DMS 273 (cell line): ENCODE measurements at regions not wholly inside any gene's neighbourhood (a gene's known extent, or its start where the extent isn't known, plus 50 kb on each side); places are given as distances from the start of the nearest gene placed in this dataset.
A peak's percentile ranks its signal among the peaks of the same experiment; 100 is the strongest.

ENCODE experiments used
- DNase-seq: peaks from one replicate; lab custom pipeline; 2025; ENCODE audit not compliant: unreplicated experiment; lab: John Stamatoyannopoulos, UW

DNA sequence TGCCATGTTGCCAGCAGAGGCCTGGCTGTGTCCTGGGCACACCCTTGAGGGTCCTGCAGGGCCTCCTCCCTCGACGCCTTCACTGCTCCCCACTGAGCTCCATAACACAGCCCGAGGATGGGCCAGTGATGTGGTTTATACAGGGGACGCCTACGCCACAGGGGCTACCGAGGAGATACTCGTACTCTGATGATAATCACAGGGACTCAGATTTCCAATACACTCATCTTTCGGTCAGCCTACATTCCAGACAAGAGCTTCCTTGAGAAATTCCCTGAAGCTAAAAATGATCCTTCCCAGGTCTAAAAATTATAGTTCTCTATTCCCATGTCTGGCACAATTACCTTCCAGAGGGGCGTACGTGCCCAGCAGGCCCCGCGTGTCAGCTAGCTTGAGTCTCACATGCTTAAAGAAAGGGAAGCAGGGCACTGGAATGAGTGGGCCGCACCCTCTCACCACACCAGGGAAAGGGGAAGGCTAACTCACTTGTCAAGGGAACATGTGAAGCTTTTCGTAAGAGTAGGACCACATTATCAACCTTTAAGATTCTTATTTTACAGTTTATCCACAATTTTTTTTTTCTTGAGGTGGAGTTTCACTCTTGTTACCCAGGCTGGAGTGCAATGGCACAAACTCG lies 159.5 kb upstream of the NDUFV2 start:
- DNase-seq: no peak

DNA sequence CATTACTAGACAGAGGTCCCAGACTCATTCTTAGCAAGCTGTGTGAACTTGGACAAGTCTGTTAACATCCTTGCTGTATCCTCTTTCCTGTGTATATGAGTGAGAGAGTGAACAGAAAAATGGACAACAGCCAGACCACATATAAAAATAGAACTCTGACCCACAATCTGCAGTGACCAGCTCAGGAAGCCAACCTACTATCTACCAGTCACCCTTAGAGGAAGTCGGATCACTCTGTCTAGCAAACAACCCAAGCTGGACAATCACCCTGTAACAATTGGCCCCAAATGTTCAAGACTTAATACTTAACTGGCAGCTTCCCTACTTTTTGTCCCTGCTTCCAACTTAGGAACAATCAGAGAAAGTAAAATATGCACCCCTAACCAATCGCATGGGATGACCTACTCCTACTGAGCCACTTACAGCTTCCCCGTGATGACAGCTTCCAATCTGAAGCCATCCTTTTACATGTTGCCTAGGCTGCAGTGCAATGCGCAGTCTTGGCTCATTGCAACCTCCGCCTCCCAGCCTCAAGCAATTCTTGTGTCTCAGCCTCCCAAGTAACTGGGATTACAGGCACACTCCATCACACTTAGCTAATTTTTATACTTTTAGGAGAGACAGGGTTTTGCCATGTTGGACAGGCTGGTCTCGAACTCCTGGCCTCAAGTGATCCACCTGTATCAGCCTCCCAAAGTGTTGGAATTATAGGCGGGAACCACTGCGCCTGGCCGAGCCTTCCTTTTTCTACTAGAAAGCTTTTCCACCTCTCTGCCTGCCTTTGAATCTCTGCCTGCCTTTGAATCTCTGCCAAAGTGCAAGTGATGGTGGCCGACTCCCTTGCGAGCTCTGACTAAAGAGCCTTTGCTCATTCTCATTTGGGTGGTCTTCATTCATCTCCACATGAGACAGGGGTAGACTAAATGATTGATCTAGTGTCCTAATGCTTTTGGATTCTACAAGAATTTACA lies 158.3 kb upstream of the NDUFV2 start:
- DNase-seq: no peak

DNA sequence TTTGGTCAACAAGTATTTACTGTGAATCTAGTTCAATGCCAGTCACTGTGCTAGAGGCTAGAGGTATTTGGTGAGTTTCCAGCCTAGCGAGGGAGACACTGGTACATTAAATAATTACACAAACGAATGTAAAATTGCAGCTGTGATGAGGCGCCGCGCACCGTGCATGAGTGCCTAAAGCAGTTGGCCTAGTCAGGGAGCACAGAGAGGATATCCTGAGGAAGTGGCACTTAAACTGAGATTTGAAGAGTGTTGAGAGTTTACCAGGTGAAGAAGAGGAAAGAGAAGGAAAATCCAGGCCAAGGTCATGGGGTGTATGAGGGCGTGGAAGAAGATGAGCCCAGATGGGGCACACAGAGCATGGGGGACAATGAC lies 157.6 kb upstream of the NDUFV2 start:
- no peak for DNase-seq

DNA sequence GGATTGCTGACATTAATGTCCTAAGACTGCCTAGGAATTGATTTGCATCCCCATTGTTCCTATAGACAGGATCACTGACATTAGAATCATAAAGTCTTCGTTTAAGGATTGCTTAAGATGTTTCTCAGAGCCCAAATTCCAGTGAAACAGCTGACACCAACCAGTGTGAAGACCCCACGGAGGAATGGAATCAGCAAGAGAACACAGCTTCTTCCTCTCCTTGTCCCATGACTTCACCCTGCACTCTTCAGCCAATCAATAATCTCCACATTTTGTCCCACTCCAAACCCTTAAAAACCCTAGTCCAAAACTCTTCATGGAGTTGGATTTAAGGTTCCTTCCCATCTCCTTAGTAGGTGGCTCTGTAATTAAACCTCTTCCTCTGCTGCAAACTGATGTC lies 157.0 kb upstream of the NDUFV2 start:
- DNase-seq: no peak

DNA sequence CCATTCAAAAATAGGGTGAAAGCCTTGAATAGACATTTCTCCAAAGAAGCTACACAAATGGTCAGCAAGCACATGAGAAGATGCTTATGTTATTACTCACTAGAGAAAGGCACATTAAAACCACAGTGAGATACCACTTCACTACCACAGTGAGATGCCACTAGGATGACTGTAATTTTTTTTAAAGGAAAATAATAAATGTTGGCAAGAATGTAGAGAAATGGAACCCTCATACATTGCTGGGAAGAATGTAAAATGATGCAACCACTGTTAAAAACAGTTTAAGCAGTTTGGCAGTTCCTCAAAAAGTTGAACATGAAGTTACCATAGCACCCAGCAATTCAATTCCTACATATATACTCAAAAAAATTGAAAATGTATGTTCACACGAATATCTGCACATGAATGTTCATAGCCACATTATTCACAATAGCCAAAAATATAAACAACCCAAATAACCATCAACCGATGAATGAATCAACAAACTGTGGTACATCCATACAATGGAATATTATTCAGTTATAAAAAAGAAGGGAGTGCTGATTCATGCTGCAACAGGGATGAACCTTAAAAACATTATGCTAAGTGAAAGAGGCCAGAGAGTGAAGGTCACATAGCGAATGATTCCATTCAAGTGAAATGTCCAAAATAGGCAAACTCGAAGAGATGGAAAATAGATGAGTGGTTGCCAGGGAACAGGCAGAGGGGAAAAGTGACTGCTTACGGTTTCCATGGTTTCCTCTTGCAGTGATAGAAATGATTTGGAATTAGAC lies 156.2 kb upstream of the NDUFV2 start:
- no peak for DNase-seq

DNA sequence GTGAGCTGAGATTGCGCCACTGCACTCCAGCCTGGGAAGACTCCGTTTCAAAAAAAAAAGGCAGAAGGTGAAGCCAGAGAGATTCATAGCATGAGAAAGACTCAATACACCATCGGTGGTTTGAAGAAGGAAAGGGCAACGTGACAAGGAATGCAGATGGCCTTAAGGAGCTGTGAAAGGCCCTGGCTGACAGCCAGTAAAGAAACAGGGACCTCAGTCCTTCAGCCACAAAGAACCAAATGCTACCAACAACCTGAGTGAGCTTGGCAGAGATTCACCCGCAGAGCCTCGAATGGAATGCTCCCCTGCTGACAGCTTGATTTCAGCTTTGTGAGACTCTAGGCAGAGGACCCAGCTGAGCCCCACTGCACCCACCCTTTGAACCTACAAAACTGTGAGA lies 154.9 kb upstream of the NDUFV2 start:
- peak; percentile 22 for DNase-seq

DNA sequence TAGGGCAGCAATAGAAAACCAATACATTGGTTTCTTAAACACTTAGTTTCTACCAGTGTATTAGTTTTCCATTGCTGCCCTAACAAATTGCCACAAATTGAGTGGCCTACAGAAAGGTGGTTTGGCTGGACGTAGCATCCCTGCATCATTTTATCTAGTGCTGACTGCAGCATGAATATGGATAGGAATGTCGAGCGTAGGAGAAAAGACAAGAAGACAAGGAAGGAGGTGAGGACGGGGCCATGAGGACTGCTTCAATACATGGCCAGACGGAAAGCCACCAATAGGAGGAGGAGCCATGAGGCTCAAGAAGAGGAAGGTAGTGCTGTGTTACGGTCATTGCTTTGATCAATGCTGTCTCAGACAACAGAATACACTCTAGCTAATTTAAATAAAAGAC lies 154.5 kb upstream of the NDUFV2 start:
- no peak for DNase-seq

DNA sequence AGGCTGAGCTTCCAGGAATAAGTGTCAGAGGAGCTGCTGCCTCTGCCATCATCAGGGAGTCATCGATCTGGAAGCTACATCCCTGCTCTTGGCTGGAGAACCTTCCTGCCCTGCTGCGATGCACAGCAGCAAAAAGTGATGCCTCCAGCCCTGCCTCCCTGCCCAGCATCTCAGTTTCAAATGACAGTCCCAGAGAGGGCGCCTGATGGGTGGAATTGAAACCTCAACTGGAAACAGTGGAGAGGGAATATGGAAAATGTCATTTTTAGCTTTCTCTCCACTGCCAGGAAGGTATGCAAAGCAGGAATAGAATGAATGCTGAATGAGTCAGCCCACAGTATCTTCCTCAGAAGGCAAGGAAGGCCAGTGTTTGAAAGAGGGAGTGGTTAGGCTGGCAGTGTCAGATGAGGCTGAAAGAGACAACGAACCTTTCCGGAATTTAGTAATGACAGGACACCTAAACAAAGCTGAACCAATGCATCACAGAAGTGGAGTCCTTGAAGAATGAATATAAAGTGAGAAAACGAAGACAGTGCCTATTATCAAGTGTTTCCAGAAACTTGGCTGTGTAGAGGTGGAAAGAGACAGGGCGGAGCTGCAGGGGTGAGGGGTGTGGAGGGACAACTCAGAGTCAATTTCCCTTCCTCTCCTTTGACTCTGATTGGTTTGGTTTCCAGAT lies 153.9 kb upstream of the NDUFV2 start:
- no peak for DNase-seq

DNA sequence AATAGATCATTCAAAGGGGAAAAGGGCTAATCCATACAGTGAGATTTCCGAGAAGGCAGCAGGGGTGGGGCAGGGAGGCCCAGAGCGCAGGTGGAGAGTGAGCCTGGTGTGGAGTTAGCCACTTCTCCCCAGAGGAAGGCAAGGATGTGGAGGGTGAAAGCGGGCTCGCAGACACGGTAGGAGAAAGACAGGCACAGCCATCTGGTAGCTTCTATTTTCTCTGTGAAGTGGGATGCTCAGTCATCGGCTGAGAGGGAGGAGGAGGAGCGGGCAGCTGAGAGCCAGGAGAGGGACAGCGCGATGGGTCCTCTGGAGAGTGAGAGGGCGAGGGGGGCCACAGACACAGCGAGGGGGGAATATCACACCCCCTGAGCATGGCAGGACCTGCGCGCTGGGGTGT lies 153.3 kb upstream of the NDUFV2 start:
- peak; percentile 49 for DNase-seq

DNA sequence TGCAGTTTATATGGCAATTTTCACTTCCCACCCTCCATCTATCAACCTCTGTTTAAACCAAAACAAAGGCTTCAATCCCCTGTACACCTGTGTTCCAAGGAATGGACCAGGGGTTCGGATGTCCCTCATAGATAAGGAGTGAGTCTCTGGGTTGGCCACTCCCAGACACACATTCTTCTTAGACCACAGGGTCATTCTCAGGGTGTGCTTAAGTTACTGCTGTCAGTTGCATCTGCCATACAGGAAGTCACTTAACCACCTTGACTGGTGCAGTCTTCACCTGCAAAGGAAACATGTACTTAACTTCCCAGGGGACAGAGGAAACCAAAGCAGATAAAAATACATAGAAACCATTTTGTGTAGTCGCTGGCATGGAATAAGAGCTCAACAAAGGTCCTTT lies 151.0 kb upstream of the NDUFV2 start:
- no peak for DNase-seq

DNA sequence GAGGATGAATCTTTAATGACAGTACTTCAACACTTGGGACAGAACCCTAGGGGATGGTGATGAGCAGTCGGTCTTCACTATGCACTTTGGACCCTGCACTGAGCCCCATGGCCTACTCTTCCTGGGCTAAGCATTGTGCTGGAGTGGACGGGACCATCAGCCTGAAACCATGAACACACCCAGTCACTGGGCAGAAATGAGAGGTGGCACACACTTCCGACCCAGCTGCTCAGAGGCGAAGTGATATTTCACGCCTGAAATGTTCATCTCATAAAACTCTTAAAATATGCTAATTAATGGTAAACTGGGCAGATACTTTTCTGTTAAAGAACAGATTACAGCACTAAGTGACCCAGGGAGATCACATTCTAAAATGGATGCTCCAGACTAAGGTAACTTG lies 150.3 kb upstream of the NDUFV2 start:
- DNase-seq: no peak

DNA sequence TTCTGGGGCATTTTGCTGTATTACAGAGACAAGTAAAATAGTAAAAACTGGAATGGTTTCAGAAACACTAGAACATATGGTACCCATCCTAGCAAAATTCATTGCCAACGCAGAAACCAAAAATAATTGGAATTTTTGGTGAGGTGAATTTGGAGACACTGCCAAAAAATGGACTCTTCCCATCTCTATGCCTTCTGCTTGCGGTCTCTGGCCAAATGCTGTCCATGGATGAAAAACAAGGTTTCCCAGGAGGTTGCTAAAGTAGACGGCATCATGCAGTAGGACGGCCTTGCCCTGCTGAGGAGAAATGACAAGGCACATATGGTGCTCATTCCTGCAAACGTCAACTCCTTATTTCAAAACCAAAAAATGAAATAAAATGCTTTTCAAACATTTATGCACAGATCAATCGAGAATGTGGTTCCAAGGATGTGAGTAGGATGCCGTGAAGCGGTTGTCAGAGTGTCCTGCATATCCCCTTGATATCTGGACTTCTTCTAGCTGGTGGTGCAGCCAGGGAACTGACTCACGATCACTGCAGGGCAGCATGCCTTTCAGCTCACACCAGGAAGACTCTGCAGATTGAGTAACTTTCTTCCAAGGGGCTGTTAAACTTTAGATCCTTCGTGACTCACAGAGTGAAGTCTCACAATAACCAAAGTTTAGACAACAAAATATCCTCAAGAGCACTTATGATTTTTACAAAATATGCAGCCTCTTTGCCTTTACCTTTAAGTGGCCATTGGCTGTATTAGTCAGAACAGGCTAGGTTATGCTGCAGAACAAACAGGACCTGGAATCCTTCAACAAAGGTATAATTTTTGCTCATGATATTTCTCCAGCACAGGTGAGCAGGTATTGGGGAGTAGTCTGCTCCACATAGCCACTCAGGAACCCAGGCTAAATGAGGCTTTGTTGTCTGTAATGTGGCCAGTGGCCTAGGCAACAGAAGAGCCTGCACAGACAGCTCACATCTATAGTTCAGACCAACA lies 149.4 kb upstream of the NDUFV2 start:
- DNase-seq: no peak

DNA sequence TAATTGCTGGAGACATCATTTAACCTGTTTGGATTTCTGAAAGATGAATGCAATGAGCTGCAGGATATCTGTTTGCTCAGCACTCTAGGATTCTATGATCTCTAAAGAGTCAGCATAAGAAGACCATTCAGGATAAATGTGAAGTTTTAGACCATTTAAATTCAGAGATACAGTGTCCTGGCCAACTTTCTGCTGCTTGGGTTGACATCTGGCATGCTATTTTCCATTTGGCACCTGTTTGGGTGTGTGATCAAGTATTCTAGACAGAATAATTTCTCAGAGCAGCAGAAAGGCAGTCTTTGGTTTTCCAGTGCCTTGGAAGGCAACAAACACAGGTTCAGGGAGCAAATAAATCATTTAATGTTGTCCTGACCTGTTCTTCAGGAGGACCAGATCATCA lies 144.8 kb upstream of the NDUFV2 start:
- peak; percentile 46 for DNase-seq

DNA sequence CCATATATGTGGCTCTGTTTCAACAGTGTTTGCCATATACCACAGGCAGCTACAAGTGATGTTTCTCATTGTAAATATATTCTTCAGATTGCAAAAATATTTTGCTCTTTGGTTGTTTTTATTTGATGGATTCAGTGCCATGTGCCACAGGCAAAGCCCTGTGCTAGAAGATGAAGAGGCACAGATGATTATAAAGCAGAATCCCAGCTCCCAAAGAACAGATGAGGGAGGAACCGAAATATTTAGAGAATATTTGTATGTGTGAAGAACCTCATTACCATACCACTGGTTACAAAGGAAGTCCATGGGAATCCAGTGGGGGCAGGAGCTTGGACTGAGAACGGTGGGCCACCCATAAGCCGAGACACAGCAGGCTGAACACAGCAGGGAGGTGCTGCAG lies 143.8 kb upstream of the NDUFV2 start:
- DNase-seq: no peak

DNA sequence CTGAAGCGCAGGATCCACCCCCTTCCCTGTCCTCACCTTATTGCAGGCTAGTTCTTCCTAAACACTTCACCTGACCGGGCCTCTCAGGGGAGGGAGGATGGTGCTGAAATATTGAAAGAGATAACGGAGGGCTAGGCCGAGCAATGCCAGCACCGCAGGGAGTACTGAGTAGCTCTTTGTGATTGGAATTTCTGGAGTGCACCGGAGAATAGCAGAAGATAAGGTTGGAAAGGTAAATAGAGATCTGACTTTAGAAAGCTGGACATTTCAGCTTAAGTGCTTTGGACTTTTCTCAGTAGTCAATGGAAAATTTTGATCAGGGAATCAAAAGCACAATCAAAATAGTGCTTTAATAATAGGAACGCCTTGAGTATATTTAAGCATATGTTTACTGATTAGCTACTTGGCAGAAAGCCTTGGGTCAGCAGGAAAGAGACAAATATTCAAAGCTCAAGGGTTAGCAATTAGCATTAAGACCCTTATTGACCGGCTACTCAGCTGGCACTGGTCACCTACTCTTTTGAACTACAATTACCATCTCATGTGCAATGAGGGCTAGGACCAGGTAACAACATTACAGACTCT lies 142.9 kb upstream of the NDUFV2 start:
- DNase-seq: no peak

DNA sequence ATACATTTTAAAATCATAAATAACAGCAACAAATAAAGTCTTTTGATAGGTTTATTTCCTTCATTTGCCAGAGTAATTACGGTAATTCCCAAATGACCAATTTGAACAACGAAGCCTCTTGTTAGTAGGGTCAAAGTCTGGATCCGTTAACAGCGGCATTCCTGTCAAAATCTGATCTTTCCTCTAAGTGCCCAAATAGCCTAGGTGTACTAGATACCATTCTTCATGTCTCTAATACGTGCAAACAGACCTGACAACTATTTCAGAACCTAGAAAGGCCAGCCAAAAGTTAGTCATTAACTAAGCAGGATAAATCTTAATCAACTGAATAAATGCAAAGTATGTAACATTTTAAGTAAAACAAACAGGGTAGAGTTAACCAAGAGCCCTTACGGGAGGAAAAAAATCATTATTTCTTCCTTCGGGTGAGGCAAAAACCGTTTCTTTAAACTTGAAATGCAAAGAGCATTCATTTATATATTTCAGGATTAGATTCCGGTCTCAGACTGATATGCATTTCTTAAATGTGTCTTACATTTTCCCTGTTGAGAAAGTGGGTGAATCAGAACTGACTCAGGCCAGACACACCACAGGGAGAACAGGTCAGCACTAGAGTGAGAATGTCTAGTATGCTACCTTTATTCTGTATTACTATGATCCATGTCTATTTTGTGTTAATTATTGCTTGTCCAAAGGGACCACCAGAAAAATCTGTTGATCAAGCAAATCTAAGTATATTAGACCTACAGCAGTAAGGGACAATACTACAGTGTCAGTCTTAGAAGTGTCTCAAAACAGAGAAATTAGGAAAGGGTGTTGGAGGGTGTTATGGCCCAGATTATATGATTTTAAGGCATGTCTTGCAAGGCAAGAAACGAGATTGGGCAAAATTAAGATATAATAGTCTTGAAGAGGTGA lies 141.5 kb upstream of the NDUFV2 start:
- no peak for DNase-seq

DNA sequence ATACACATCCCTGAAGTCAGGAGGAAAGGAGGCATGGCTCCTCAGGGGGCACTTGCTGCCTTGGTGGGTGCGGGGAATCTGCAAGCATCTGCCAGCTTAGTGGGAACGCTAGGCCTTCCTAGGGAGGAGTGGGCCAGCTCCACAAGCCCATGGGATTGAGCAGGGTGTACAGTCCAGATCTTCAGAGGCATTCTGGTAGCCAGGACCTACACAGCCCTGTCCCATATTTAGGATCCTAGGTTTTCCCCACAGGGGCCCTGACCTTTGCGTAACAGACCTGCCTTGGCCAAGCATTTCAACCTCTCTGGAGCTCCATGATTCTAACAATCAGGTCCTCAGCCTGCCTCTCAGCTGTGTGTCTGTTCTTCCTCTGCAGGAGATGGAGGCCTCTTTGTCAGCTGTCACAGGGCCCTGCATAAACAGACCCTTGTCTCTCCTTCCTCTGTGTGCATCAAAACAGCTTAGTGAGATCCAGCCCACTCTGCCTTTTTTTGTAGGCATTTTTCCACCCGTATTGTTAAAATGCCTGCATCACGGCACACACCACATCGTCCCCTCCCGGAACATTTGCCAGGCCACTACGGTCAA lies 140.2 kb upstream of the NDUFV2 start:
- no peak for DNase-seq
